HG03558 (cell line): ENCODE measurements at regions not wholly inside any gene's neighbourhood (a gene's known extent, or its start where the extent isn't known, plus 50 kb on each side); places are given as distances from the start of the nearest gene placed in this dataset.
"Not testable (repeated sequence)": the region's sequence is repeated elsewhere in the genome, so short reads cannot be mapped to it uniquely, and the experiment has no call there.

Experiments used
- ATAC-seq: cut with Tn5 transposase; IDR thresholded peaks from one replicate; pipeline ENCODE4 v1.9.1; 2021; ENCODE audit warnings: moderate number of reproducible peaks; ENCODE audit not compliant: unreplicated experiment; ENCODE audit errors: extremely low read depth

DNA sequence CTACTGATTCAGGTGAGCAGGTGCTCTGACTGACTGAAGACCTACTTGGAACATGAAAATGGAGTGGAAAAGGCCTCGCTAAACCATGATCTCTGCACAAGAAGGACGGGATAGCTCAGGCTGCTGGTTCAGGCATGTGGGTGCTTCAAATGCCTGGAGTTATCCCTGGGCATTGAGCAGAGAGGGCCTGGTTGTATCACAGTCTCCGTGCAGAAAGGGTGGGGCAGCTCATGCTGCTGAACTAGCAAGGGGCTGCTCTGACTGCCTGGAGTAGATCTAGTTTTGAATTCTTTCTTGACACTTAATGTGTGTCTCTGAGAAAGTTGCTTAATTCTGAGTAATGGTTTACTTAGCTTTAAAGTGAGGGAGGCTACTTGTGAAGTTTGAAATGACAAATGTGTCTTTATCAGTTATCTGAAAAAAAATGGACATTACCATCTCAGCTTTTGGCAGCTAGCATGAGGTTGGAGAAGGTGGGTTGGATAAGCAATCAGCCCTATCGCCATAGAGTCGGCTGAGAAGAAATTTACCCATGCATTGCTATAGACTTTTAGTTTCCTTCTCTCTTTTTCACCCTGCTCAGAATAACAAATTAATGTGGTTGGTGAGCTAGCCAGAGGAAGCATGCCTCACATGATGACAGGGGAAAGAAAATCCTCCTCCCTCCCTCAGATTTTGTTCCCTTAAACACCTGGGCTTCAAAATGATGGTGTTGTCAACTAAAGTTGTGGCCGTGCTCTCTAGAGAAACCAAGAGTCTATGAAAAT lies 832.4 kb downstream of the STIM2 start:
- ATAC-seq = no peak

- ATAC-seq = not testable (repeated sequence)
These were observed 835.6 kb downstream of the STIM2 start for GRCh38 chr4:27696257-27696656.

GRCh38 chr4:27701606-27702005 lies 841.0 kb downstream of the STIM2 start:
- no peak for ATAC-seq

GRCh38 chr4:27702730-27703431 lies 842.2 kb downstream of the STIM2 start:
- no peak for ATAC-seq

DNA sequence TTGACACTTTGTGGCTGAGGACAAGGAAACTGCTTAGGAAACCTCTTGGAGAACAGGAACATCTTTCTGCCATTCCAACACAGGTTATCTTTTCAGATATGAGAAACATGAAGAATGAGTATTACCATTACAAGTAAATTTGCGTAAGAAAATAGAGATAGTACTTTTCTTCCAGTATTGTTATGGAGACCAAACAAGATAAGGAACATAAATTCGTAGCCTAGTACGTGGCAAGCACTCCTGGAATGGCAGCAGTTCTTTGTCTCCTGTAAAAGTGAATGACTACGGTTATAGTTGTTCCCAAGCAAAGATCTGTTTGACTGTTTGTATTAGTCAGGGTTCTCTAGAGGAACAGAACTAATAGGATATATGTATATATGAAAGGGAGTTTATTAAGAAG lies 843.1 kb downstream of the STIM2 start:
- ATAC-seq = no peak

DNA sequence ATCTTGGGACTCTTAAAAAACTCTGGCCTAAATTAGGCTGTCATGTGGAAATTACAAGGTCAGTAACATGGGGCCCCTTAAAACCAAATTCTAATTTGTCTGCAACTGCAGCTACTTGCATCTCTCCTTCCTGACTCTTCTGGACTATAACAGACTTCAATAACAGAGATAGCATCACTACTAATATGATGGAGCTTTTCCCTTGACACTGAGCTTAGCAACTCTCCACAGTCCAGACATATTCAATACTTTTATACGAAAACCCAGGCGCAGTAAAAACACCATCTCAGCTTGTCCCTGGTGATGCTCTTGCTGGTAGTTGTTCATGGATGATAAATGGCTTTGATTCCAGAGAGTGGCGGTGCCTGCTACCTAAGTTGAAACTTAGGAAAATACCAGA lies 850.4 kb downstream of the STIM2 start:
- ATAC-seq = no peak

DNA sequence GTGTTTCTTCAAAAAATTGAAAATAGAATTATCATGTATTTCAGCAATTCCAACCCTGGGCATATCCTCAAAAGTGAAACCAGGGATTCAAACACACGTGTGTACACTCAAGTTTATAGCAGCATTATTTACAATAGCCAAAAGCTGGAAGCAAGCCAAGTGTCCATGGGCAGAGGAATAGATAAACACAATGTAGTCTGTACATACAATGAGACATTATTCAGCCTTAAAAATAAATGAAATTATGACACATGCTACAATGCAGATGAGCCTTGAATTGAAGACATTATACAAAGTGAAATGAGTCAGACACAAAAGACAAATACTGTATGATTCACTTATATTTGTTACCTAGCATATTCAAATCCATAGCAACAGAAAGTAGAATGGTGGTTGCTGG lies 853.4 kb downstream of the STIM2 start:
- no peak for ATAC-seq

- no peak for ATAC-seq
These were observed 856.2 kb downstream of the STIM2 start for GRCh38 chr4:27716693-27717430.

DNA sequence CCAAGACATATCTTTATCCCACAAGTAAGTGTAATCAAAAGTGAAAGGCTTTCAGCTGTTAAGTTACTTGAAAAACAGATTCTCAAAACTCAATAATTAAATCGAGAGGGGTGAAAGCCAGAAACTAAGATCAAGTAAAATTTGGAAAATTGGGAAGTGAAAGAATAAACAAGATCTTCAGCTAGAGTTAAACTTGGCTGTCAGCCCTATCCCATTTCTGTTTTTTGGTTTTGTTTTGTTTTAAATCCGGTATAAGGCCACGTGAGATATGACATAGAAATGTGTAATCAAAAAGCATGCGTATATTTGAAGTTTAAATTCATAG lies 856.8 kb downstream of the STIM2 start:
- ATAC-seq = no peak

GRCh38 chr4:27720010-27720766 lies 859.5 kb downstream of the STIM2 start:
- ATAC-seq = no peak

GRCh38 chr4:27721193-27721592 lies 860.6 kb downstream of the STIM2 start:
- ATAC-seq = no peak

DNA sequence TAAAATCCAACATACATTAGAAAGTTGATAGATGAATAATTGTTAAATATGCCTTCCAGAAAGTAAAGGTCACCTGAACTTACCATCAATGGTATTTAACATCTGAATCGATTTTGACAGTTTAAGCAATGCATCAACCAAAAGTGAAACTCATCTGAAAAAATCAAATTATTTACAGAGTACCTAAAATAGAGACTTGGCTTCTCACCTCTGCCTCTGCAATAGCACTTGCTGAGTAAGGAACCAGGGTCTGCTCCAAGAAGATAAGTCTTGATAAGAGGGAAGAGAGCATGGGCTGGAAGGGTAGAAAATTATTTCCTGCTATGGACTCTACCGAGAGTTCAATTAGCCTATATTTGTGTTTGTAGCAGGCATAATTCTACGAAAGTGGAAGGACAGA lies 868.3 kb downstream of the STIM2 start:
- ATAC-seq = no peak

DNA sequence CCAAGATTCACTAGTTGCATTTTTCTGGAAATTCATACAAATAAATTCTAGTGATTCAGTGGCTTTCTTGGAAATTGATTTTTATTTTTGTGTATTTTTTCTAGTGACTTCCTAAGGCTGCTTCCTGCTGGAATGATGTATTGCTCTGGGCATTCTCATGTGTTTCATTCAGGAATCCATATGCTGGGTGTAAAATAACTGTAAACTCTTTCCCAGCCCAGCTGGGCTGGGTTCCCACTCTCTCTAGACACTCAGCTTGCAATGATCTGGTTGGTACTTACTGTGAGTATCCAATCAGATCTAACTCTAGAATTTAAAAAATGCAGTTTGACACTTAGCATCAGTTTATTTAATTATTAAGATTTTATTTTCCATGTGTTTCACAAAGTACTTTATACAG lies 882.2 kb downstream of the STIM2 start:
- ATAC-seq = no peak

GRCh38 chr4:27759611-27760575 lies 899.3 kb downstream of the STIM2 start:
- no peak for ATAC-seq

GRCh38 chr4:27763830-27764525 lies 903.3 kb downstream of the STIM2 start:
- no peak for ATAC-seq

DNA sequence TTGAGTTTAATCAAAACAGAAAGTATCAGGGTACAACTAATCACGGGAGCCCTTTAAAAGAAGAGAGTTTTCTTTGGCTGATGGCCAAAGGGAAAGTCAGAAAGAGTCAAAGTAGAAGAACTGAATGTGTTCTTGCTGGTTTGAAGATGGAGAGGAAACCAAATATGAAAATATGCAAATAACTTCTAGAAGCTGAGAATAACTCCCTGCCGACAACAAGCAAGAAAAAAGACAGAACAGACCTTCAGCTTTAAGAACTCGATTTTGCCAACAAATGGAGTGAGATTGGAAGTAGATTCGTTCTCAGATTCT lies 903.8 kb downstream of the STIM2 start:
- ATAC-seq = no peak

- no peak for ATAC-seq
These were observed 910.3 kb downstream of the STIM2 start for GRCh38 chr4:27770895-27771294.

DNA sequence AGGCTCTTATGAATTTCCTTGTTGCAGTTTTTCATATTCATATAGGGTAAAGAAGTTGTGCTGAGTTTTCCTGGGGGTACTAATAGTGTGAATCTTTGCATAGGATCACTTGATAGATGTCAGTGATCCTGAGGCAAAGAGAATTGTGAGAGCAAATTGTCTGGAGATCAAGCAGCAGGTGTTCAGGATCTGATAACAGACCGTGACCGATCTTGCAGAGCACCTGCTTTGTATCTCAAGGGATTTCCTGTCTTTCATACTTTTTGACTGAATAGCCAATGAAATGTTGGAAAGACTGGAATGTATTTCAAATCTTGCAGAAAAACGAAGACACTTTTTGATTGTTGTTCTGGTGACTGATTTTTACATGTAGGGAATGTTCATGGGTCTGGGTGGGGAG lies 914.5 kb downstream of the STIM2 start:
- no peak for ATAC-seq

DNA sequence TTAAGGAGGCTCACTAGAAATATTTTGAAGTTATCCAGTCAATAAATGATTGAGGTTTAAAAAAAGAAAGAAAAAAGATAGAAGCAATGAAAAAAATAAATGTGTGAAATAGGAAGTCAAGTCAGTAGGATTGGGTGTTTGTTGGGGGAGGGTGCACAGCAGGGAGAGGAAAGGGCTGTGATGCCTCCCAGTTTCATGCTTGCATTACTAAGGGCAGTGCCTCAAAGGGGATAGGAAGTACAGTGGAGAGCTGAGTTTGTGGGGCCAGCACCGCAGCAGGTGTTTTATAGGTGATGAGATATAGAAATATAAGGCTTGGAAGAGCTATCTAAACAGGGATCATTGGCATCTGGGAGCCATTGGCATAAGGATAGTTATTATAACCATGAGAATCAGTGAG lies 919.2 kb downstream of the STIM2 start:
- ATAC-seq = no peak
